ENCODE measurements at regions not wholly inside any gene's neighbourhood (a gene's known extent, or its start where the extent isn't known, plus 50 kb on each side); places are given as distances from the start of the nearest gene placed in this dataset.
A peak's percentile ranks its signal among the peaks of the same experiment; 100 is the strongest.

GRCh38 chr14:76961631-76962302 is 66.7 kb downstream of the IRF2BPL start:
- peak overlapping the region; percentile 54 for H3K4me2 ChIP-seq (ENCODE audit: low read length)
- peak overlapping the region; percentile 45 for H3K18ac ChIP-seq (ENCODE audit: low read length)
- peaks cover 7% of the 10 kb centered on the region for H3K79me2 ChIP-seq (ENCODE audit: control insufficient read depth, insufficient read depth, low read length, poor library complexity)
- H4K12ac ChIP-seq (ENCODE audit: low read depth, low read length): peak overlapping the region; percentile 11
- peaks cover 40% of the 10 kb centered on the region for H3K79me1 ChIP-seq (ENCODE audit: low read length)
- H3K4me3 ChIP-seq (ENCODE audit: low read depth, low read length): peak overlapping the region; percentile 25
- no CpG with 5 or more reads among the region's 24 CpGs for WGBS (ENCODE audit: extremely low coverage, insufficient coverage, insufficient read length)
- H3K23ac ChIP-seq (ENCODE audit: low read length): no peak overlapping the region
- peak overlapping the region; percentile 30 for H4K8ac ChIP-seq (ENCODE audit: low read depth, low read length)
- peak overlapping the region; percentile 67 for H3K14ac ChIP-seq (ENCODE audit: low read length)
- peak overlapping the region; percentile 45 for H2BK5ac ChIP-seq (ENCODE audit: low read depth, low read length, poor library complexity)
- H2BK120ac ChIP-seq (ENCODE audit: insufficient read depth, low read length, poor library complexity): peak overlapping the region; percentile 62
- no peak overlapping the region for H2AFZ ChIP-seq (ENCODE audit: insufficient read depth, low read length, poor library complexity)
- peak overlapping the region; percentile 75 for H4K91ac ChIP-seq (ENCODE audit: low read depth, low read length)
- peak; percentile 98 to 99 for DNase-seq
- peak overlapping the region; percentile 50 for H3K4ac ChIP-seq (ENCODE audit: low read depth, low read length)
- H3K36me3 ChIP-seq (ENCODE audit: control insufficient read depth in 1 of 2, insufficient read depth in 2 of 2, low read length in 2 of 2): peaks cover 10 to 14% of the 10 kb centered on the region in 2 experiments
- H3K27ac ChIP-seq (ENCODE audit: low read depth, low read length): peak overlapping the region; percentile 79
- peak overlapping the region; percentile 15 for H2AK5ac ChIP-seq (ENCODE audit: low read length)
- H3K9ac ChIP-seq (ENCODE audit: low read length): no peak overlapping the region
- H3K9me3 ChIP-seq (ENCODE audit: insufficient read depth, low read depth, low read length): no peaks in the 10 kb centered on the region
- peaks cover 39 to 52% of the 10 kb centered on the region in 2 experiments for H3K4me1 ChIP-seq (ENCODE audit: control insufficient read depth in 1 of 2, insufficient read depth in 2 of 2, low read length in 2 of 2)
- peak overlapping the region; percentile 48 for H2BK12ac ChIP-seq (ENCODE audit: low read length)
- H3K27me3 ChIP-seq (ENCODE audit: insufficient read depth, low read length): no peaks in the 10 kb centered on the region

- no peak overlapping the region for H3K4me3 ChIP-seq (ENCODE audit: low read depth, low read length)
- H3K79me2 ChIP-seq (ENCODE audit: control insufficient read depth, insufficient read depth, low read length, poor library complexity): peaks cover 9% of the 10 kb centered on the region
- peak overlapping the region; percentile 81 for H2BK12ac ChIP-seq (ENCODE audit: low read length)
- H2BK5ac ChIP-seq (ENCODE audit: low read depth, low read length, poor library complexity): peak overlapping the region; percentile 81
- peak overlapping the region; percentile 50 for H3K4me2 ChIP-seq (ENCODE audit: low read length)
- peak overlapping the region; percentile 12 for H3K4ac ChIP-seq (ENCODE audit: low read depth, low read length)
- WGBS (ENCODE audit: extremely low coverage, insufficient coverage, insufficient read length): no CpG with 5 or more reads among the region's 8 CpGs
- H3K4me1 ChIP-seq (ENCODE audit: control insufficient read depth in 1 of 2, insufficient read depth in 2 of 2, low read length in 2 of 2): peaks cover 54 to 62% of the 10 kb centered on the region in 2 experiments
- peaks cover 59% of the 10 kb centered on the region for H3K79me1 ChIP-seq (ENCODE audit: low read length)
- peak overlapping the region; percentile 32 for H3K18ac ChIP-seq (ENCODE audit: low read length)
- H3K23ac ChIP-seq (ENCODE audit: low read length): no peak overlapping the region
- peak overlapping the region; percentile 77 for H2AK5ac ChIP-seq (ENCODE audit: low read length)
- H4K12ac ChIP-seq (ENCODE audit: low read depth, low read length): peak overlapping the region; percentile 1
- peak overlapping the region; percentile 62 for H2BK120ac ChIP-seq (ENCODE audit: insufficient read depth, low read length, poor library complexity)
- H3K27ac ChIP-seq (ENCODE audit: low read depth, low read length): peak overlapping the region; percentile 97
- peak overlapping the region; percentile 20 for H4K8ac ChIP-seq (ENCODE audit: low read depth, low read length)
- H3K9ac ChIP-seq (ENCODE audit: low read length): no peak overlapping the region
- H4K91ac ChIP-seq (ENCODE audit: low read depth, low read length): peak overlapping the region; percentile 95
- peak overlapping the region; percentile 37 for H2AFZ ChIP-seq (ENCODE audit: insufficient read depth, low read length, poor library complexity)
- peak; percentile 88 to 97 for DNase-seq
- peaks cover 0 to 1% of the 10 kb centered on the region in 2 experiments for H3K36me3 ChIP-seq (ENCODE audit: control insufficient read depth in 1 of 2, insufficient read depth in 2 of 2, low read length in 2 of 2)
- no peaks in the 10 kb centered on the region for H3K9me3 ChIP-seq (ENCODE audit: insufficient read depth, low read depth, low read length)
- H3K14ac ChIP-seq (ENCODE audit: low read length): peak overlapping the region; percentile 52
- H3K27me3 ChIP-seq (ENCODE audit: insufficient read depth, low read length): no peaks in the 10 kb centered on the region
Measured at GRCh38 chr14:76958980-76959710, 69.4 kb downstream of the IRF2BPL start.

- H2AK5ac ChIP-seq (ENCODE audit: low read length): peak overlapping the region; percentile 77
- no peak overlapping the region for H3K23ac ChIP-seq (ENCODE audit: low read length)
- H2BK5ac ChIP-seq (ENCODE audit: low read depth, low read length, poor library complexity): peak overlapping the region; percentile 81
- WGBS (ENCODE audit: extremely low coverage, insufficient coverage, insufficient read length): no CpG with 5 or more reads among the region's 11 CpGs
- H3K4me1 ChIP-seq (ENCODE audit: control insufficient read depth in 1 of 2, insufficient read depth in 2 of 2, low read length in 2 of 2): peaks cover 58 to 64% of the 10 kb centered on the region in 2 experiments
- H3K9me3 ChIP-seq (ENCODE audit: insufficient read depth, low read depth, low read length): peaks cover 1% of the 10 kb centered on the region
- peak overlapping the region; percentile 95 for H4K91ac ChIP-seq (ENCODE audit: low read depth, low read length)
- no peak overlapping the region for H3K4me3 ChIP-seq (ENCODE audit: low read depth, low read length)
- H3K79me1 ChIP-seq (ENCODE audit: low read length): peaks cover 64% of the 10 kb centered on the region
- H3K27me3 ChIP-seq (ENCODE audit: insufficient read depth, low read length): no peaks in the 10 kb centered on the region
- H2BK120ac ChIP-seq (ENCODE audit: insufficient read depth, low read length, poor library complexity): peak overlapping the region; percentile 62
- H3K9ac ChIP-seq (ENCODE audit: low read length): no peak overlapping the region
- H3K14ac ChIP-seq (ENCODE audit: low read length): peak overlapping the region; percentile 52
- H3K79me2 ChIP-seq (ENCODE audit: control insufficient read depth, insufficient read depth, low read length, poor library complexity): peaks cover 9% of the 10 kb centered on the region
- no peak for DNase-seq
- H3K4ac ChIP-seq (ENCODE audit: low read depth, low read length): peak overlapping the region; percentile 12
- H4K12ac ChIP-seq (ENCODE audit: low read depth, low read length): peak overlapping the region; percentile 11
- H3K4me2 ChIP-seq (ENCODE audit: low read length): no peak overlapping the region
- no peaks in the 10 kb centered on the region for H3K36me3 ChIP-seq (ENCODE audit: control insufficient read depth in 1 of 2, insufficient read depth in 2 of 2, low read length in 2 of 2)
- peak overlapping the region; percentile 94 for H2BK12ac ChIP-seq (ENCODE audit: low read length)
- peak overlapping the region; percentile 32 for H3K18ac ChIP-seq (ENCODE audit: low read length)
- H3K27ac ChIP-seq (ENCODE audit: low read depth, low read length): peak overlapping the region; percentile 97
- peak overlapping the region; percentile 20 for H4K8ac ChIP-seq (ENCODE audit: low read depth, low read length)
- peak overlapping the region; percentile 6 for H2AFZ ChIP-seq (ENCODE audit: insufficient read depth, low read length, poor library complexity)
Measured at GRCh38 chr14:76958020-76958979, 70.2 kb downstream of the IRF2BPL start.

Measured in trophoblast cell (in vitro differentiated cells and primary cell).